Stimulated activated memory B cell treated with anti-CD40 and anti-IgM and Interleukin-4, amounts not matched to agents 10 μg/mL and 1 μg/mL and 100 μg/mL, for 72 hours (primary cell): ENCODE measurements at regions not wholly inside any gene's neighbourhood (a gene's known extent, or its start where the extent isn't known, plus 50 kb on each side); places are given as distances from the start of the nearest gene placed in this dataset.

Experiments
- ATAC-seq: fragments of 150-1000 bp; cut with Tn5 transposase; 2 replicates; pipeline ENCODE4 v1.10.0; 2021
- H3K27ac Mint-ChIP-seq: one replicate; pipeline ENCODE4 v1.8.0; 2022; ENCODE audit warnings: mild to moderate bottlenecking, mixed read lengths
- H3K27me3 Mint-ChIP-seq: one replicate; pipeline ENCODE4 v1.8.0; 2022; ENCODE audit warnings: mixed read lengths
- H3K36me3 Mint-ChIP-seq: one replicate; pipeline ENCODE4 v1.8.0; 2022; ENCODE audit warnings: mixed read lengths
- H3K4me1 Mint-ChIP-seq: one replicate; pipeline ENCODE4 v1.8.0; 2022; ENCODE audit warnings: mixed read lengths
- H3K4me3 Mint-ChIP-seq: one replicate; pipeline ENCODE4 v1.8.0; 2022; ENCODE audit warnings: mild to moderate bottlenecking, moderate library complexity, mixed read lengths
- H3K9me3 Mint-ChIP-seq: one replicate; pipeline ENCODE4 v1.8.0; 2022; ENCODE audit warnings: mixed read lengths

DNA sequence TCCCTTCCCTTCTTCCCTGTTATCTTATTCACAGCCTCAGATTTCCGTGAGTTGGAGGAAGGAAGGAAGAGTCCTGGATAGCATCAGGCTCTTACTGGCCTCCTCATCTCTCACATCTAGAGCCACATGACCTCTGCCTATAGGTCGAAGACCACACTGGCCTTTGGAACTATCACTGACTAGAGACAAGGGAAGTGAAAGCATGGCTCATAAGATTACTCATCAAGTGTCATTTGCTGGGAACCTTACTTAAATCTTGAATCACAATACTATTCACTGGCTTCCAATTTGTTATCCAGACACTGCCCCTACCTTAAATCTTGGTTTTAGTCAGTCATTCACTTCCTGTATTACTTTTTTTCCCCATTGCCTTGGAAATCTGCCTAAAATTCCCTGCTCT lies 61.6 kb upstream of the MTMR8 start:
- Mint-ChIP-seq H3K27me3 (no peaks in the 10 kb centered on the region), H3K27ac (no peak overlapping the region)
- peak; percentile 78 for ATAC-seq

DNA sequence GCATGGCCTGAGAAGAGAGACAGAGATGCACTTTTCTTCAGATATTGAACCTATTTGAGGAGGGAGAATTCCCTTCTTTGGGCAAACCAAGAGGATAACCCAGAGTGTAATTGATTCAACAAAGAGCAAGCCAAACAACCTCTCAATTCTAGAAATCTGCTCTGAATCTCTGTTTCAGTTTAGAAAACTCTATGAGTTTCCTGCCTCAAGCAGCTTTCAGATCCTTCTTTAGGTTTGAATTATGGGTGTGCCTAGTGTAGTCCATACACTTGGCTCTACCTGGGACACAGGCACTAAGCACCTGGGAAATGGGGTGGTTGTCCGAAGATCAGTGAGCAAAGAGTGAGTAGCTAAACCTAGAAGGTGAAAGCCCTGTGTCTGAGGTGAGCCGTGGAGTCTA lies 52.0 kb upstream of the MTMR8 start:
- peaks cover 3% of the 10 kb centered on the region for H3K9me3 Mint-ChIP-seq
- H3K4me1 Mint-ChIP-seq = no peaks in the 10 kb centered on the region
- H3K36me3 Mint-ChIP-seq = no peaks in the 10 kb centered on the region
- ATAC-seq = no peak
- H3K4me3 Mint-ChIP-seq = no peak overlapping the region
- no peak overlapping the region for H3K27ac Mint-ChIP-seq
- no peaks in the 10 kb centered on the region for H3K27me3 Mint-ChIP-seq

More for the DNA sequence above, 61.6 kb upstream of the MTMR8 start:
- Mint-ChIP-seq H3K36me3 (no peaks in the 10 kb centered on the region), H3K4me1 (no peaks in the 10 kb centered on the region), H3K4me3 (no peak overlapping the region), H3K9me3 (no peaks in the 10 kb centered on the region)
